MCF 10A (cell line): ENCODE measurements at regions not wholly inside any gene's neighbourhood (a gene's known extent, or its start where the extent isn't known, plus 50 kb on each side); places are given as distances from the start of the nearest gene placed in this dataset.

ENCODE experiments used
- BruUV-seq: library from RNA; stranded (reverse); fragments of 400-500 nt; replicated peaks from 2 replicates; lab custom pipeline; 2021; lab: Mats Ljungman, UMichigan
- CTCF ChIA-PET: fragments of 300-600 bp; sonication (Branson Sonifier 250); formaldehyde crosslinking; extraction: SDS; loops from one replicate; lab custom pipeline; 2021; ENCODE audit warnings: antibody characterized with exemption, inconsistent platforms; lab: Yijun Ruan, JAX
- POLR2A ChIA-PET: fragments of 300-600, 350-650 bp; sonication (Branson Sonifier 250); formaldehyde crosslinking; extraction: SDS; loops from one replicate; lab custom pipeline; 2020; ENCODE audit warnings: antibody characterized with exemption, inconsistent platforms; lab: Yijun Ruan, JAX
- DNase-seq: peaks from one replicate; pipeline ENCODE4 v3.0.0-alpha.2; 2018; ENCODE audit not compliant: unreplicated experiment
- H3K27ac Mint-ChIP-seq: one replicate; pipeline ENCODE4 v1.8.0; 2022; ENCODE audit warnings: mild to moderate bottlenecking, low read depth, mixed read lengths; ENCODE audit not compliant: unreplicated experiment
- H3K27me3 Mint-ChIP-seq: one replicate; pipeline ENCODE4 v1.8.0; 2022; ENCODE audit warnings: mixed read lengths; ENCODE audit not compliant: insufficient read depth, unreplicated experiment
- H3K36me3 Mint-ChIP-seq: one replicate; pipeline ENCODE4 v1.8.0; 2022; ENCODE audit warnings: mild to moderate bottlenecking, moderate library complexity, mixed read lengths; ENCODE audit not compliant: insufficient read depth, unreplicated experiment
- H3K4me1 Mint-ChIP-seq: one replicate; pipeline ENCODE4 v1.8.0; 2022; ENCODE audit warnings: mixed read lengths; ENCODE audit not compliant: insufficient read depth, unreplicated experiment
- H3K4me3 Mint-ChIP-seq: one replicate; pipeline ENCODE4 v1.8.0; 2022; ENCODE audit warnings: mild to moderate bottlenecking, moderate library complexity, mixed read lengths; ENCODE audit not compliant: unreplicated experiment
- H3K9me3 Mint-ChIP-seq: one replicate; pipeline ENCODE4 v1.8.0; 2022; ENCODE audit warnings: mixed read lengths; ENCODE audit not compliant: unreplicated experiment
- intact Hi-C: fragments of 100-400 bp; cut with micrococcal nuclease; formaldehyde crosslinking; loops from 2 replicates; pipeline ENCODE4 v1.14.1; 2022
- TF ChIP-seq, protein P1 (sequence below): fragments of 200-600 bp; IDR thresholded peaks from one replicate; pipeline ENCODE4 v1.8.0; 2022; ENCODE audit warnings: antibody characterized with exemption, mild to moderate bottlenecking; ENCODE audit not compliant: unreplicated experiment

DNA sequence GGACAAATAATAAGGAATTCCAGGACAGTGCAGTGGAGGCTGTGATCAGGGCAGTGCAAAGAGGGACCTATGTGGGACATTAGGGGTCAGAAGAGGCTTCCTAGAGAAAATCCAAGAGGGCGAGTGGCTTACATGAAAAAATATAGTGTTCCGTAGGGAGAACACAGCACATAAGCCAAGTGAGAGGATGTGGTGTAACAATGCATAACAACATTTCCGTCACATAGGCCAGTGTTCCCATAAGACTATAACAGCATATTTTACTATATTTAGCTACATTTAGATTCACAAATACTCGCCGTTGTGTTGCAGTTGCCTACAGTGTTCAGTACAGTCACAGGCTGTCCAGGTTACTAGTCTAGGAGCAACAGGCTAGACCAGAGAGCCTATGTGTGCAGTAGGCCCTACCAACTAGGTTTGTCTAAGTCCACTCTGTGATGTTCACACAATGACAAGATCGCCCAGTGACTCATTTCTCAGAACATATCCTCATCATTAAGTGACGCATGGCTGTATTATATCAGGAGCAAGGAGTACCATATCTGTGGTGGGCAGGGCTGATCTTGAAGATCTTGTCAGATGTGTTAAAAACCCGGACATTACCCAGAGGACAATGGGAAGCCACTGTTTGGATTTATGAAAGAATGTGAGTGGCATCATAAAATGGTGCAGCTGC is 74.0 kb upstream of the TBL1X start:
- H3K4me1 Mint-ChIP-seq: no peaks in the 10 kb centered on the region
- no TSS peak for BruUV-seq
- intact Hi-C loops: no loop called here

DNA sequence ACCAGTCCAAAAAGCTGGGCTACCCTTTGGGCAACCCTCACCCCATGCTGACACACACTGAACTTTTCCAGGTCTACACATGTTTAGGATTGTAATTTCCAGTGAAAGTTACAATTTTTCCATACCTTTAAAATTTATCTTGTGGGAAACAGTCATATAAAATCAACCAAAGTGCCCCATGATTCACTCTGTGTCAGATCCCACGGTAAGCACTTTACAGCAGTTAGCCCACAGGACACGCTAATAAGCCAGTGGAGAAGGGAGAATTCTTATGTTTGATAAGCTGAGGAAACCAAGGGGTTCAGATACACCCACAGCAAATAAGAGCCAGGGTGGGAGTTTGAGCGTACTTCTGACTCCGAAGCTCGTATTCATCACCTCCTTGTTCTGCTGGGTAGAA is 72.4 kb upstream of the TBL1X start:
- H3K4me1 Mint-ChIP-seq: no peaks in the 10 kb centered on the region
- H3K27ac Mint-ChIP-seq: no peak overlapping the region
- no TSS peak for BruUV-seq
- no peak overlapping the region for H3K4me3 Mint-ChIP-seq
- DNase-seq: no peak
- no peaks in the 10 kb centered on the region for H3K9me3 Mint-ChIP-seq
- intact Hi-C loops: no loop called here
- H3K27me3 Mint-ChIP-seq: no peaks in the 10 kb centered on the region
- POLR2A ChIA-PET: no interaction called here
- no peaks in the 10 kb centered on the region for H3K36me3 Mint-ChIP-seq
- TF ChIP-seq, protein P1, sequence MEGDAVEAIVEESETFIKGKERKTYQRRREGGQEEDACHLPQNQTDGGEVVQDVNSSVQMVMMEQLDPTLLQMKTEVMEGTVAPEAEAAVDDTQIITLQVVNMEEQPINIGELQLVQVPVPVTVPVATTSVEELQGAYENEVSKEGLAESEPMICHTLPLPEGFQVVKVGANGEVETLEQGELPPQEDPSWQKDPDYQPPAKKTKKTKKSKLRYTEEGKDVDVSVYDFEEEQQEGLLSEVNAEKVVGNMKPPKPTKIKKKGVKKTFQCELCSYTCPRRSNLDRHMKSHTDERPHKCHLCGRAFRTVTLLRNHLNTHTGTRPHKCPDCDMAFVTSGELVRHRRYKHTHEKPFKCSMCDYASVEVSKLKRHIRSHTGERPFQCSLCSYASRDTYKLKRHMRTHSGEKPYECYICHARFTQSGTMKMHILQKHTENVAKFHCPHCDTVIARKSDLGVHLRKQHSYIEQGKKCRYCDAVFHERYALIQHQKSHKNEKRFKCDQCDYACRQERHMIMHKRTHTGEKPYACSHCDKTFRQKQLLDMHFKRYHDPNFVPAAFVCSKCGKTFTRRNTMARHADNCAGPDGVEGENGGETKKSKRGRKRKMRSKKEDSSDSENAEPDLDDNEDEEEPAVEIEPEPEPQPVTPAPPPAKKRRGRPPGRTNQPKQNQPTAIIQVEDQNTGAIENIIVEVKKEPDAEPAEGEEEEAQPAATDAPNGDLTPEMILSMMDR: no peak
- CTCF ChIA-PET: interaction anchor here (0.7 kb wide), 1 partner anchor 91 kb away, joined by 3 read pairs; no protein-coding TSS in a partner anchor

More for the DNA sequence above, 74.0 kb upstream of the TBL1X start:
- POLR2A ChIA-PET: no interaction called here
- no peak for DNase-seq
- Mint-ChIP-seq H3K27me3 (no peaks in the 10 kb centered on the region), H3K9me3 (no peaks in the 10 kb centered on the region), H3K36me3 (no peaks in the 10 kb centered on the region), H3K27ac (no peak overlapping the region), H3K4me3 (no peak overlapping the region)
- CTCF ChIA-PET: no interaction called here
- TF ChIP-seq, protein P1: no peak

DNA sequence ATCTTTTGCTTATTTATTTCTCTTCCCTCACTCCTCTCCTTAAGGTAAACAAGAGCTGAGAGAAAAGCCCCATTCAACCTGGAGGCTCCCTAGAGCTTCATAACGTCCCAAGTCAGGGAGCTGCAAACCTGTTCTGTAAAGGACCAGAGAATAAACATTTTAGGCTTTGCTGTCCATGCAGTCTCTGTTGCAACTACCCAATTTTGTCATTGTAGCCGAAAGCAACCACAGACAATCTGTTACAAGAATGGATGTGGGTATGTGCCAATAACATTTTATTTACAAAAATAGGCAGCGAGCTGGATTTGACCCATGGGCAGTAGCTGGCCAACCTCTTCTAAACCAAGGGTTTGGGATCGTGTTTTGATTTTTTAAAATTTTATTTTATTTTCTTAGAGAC is 71.3 kb upstream of the TBL1X start:
- ChIA-PET CTCF (no interaction called here), POLR2A (interaction anchor here (0.8 kb wide), 1 partner anchor 14 kb away, joined by 3 read pairs; no protein-coding TSS in a partner anchor)
- Mint-ChIP-seq H3K4me1 (no peaks in the 10 kb centered on the region), H3K9me3 (no peaks in the 10 kb centered on the region), H3K36me3 (no peaks in the 10 kb centered on the region), H3K27me3 (no peaks in the 10 kb centered on the region), H3K27ac (no peak overlapping the region), H3K4me3 (no peak overlapping the region)
- TF ChIP-seq, protein P1: no peak
- no peak for DNase-seq
- BruUV-seq: no TSS peak
- intact Hi-C loops: no loop called here

DNA sequence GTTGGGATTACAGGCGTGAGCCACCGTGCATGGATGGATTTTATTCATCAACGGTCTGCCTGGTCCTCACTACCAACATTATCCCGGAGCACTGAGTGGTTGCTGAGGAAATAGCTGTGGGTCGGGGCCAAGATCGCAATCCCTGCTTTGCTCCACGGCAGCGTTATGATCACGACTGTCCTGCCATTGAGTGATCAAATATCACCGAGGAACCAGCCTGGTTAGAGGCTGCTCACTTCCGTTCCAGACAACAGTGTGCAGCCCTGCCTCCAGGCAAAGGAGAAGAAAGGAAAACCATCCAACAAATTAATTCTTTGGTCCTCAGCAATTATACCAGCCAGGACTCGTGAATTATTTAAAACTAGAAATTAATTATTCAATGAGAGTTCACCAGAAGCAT is 70.6 kb upstream of the TBL1X start:
- CTCF ChIA-PET: no interaction called here
- POLR2A ChIA-PET: interaction anchor here (0.8 kb wide), 1 partner anchor 14 kb away, joined by 3 read pairs; no protein-coding TSS in a partner anchor
- intact Hi-C loops: no loop called here
- no peaks in the 10 kb centered on the region for H3K36me3 Mint-ChIP-seq
- no peaks in the 10 kb centered on the region for H3K27me3 Mint-ChIP-seq
- no peak for DNase-seq
- no TSS peak for BruUV-seq
- TF ChIP-seq, protein P1: no peak
- H3K27ac Mint-ChIP-seq: no peak overlapping the region
- H3K4me3 Mint-ChIP-seq: no peak overlapping the region
- no peaks in the 10 kb centered on the region for H3K4me1 Mint-ChIP-seq
- no peaks in the 10 kb centered on the region for H3K9me3 Mint-ChIP-seq
